ENCODE measurements at regions not wholly inside any gene's neighbourhood (a gene's known extent, or its start where the extent isn't known, plus 50 kb on each side); places are given as distances from the start of the nearest gene placed in this dataset.

DNA sequence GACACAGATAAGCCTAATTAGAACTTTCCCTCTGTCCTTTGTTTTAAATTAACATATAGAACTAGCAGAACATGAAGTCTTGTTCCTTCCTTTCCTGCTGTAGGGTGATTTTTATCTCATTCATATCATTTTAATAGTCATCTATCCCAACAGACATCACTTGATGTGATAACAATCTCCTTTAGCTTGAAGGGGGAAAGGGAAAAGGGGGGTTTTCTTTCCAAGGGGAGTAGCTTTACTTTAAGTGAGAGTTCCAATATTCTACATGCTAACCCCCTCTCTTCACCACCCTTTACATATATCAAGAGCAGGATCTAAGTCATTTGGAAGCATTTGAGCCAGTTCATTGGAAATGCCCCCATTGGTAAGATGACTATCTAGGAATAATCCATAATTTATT lies 241.9 kb downstream of the HHIPL2 start:
- TF ChIP-seq POLR2A (IDR thresholded peaks at IDR 0.05) (no peak), CTCF (IDR thresholded peaks at IDR 0.05) (no peak), POLR2AphosphoS5 (IDR thresholded peaks at IDR 0.05) (no peak), EP300 (IDR thresholded peaks at IDR 0.05) (no peak)

All from sigmoid colon (tissue), 4 donors.